ENCODE measurements at regions not wholly inside any gene's neighbourhood (a gene's known extent, or its start where the extent isn't known, plus 50 kb on each side); places are given as distances from the start of the nearest gene placed in this dataset.

DNA sequence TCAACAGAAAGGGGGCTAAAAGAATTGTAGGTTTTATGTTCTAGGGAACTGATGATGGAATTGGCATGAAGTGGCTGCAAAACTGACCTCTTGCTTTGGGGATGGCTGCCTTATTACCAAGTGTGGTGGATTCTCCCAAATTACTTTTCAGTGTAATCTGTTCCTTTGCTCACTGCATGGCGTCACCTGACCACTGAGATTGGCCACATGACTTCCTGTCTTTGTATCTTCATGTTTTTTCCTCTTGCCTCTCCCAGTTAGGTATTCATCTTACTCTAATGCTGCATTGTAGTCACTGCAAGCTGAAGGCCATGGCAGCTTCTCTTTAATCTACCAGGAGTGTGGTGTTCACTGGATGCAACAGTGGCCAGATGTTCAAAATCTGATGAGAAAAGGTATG, 257.7 kb upstream of the TNP1 start:
- TF ChIP-seq CTCF (IDR thresholded peaks at IDR 0.05), result no peak
- no peak for TF ChIP-seq POLR2AphosphoS5 (IDR thresholded peaks at IDR 0.05)
- no peak for TF ChIP-seq POLR2A (IDR thresholded peaks at IDR 0.05)
- no peak for TF ChIP-seq EP300 (IDR thresholded peaks at IDR 0.05)
